ENCODE measurements at regions not wholly inside any gene's neighbourhood (a gene's known extent, or its start where the extent isn't known, plus 50 kb on each side); places are given as distances from the start of the nearest gene placed in this dataset.
"Not testable (repeated sequence)": the region's sequence is repeated elsewhere in the genome, so short reads cannot be mapped to it uniquely, and the experiment has no call there.

- H3K4me1 ChIP-seq (ENCODE audit: control insufficient read depth in 3 of 3, insufficient read depth in 3 of 3, low read length in 3 of 3): peaks cover 0 to 5% (median 4%) of the 10 kb centered on the region in 3 donors
- no peaks in the 10 kb centered on the region for H3K9me3 ChIP-seq (ENCODE audit: control insufficient read depth in 3 of 3, low read length in 3 of 3)
- no peak overlapping the region for H3K4me3 ChIP-seq (ENCODE audit: low read length in 3 of 3)
- no peak overlapping the region for H3K27ac ChIP-seq (ENCODE audit: low read depth, low read length)
- no peak overlapping the region for H3K9ac ChIP-seq (ENCODE audit: low read depth in 1 of 3, low read length in 3 of 3)
- no peaks in the 10 kb centered on the region for H3K36me3 ChIP-seq (ENCODE audit: control insufficient read depth in 3 of 3, insufficient read depth in 3 of 3, low read length in 3 of 3)
- H3K27me3 ChIP-seq (ENCODE audit: control insufficient read depth in 3 of 3, insufficient read depth in 3 of 3, low read length in 3 of 3): no peaks in the 10 kb centered on the region
Observed at GRCh38 chr1:168835176-168835575, 106.2 kb upstream of the DPT start.

- no peak overlapping the region for H3K4me3 ChIP-seq (ENCODE audit: low read length in 3 of 3)
- peaks cover 0 to 5% (median 4%) of the 10 kb centered on the region in 3 donors for H3K4me1 ChIP-seq (ENCODE audit: control insufficient read depth in 3 of 3, insufficient read depth in 3 of 3, low read length in 3 of 3)
- H3K27me3 ChIP-seq (ENCODE audit: control insufficient read depth in 3 of 3, insufficient read depth in 3 of 3, low read length in 3 of 3): no peaks in the 10 kb centered on the region
- H3K9me3 ChIP-seq (ENCODE audit: control insufficient read depth in 3 of 3, low read length in 3 of 3): no peaks in the 10 kb centered on the region
- H3K9ac ChIP-seq (ENCODE audit: low read depth in 1 of 3, low read length in 3 of 3): no peak overlapping the region
- no peaks in the 10 kb centered on the region for H3K36me3 ChIP-seq (ENCODE audit: control insufficient read depth in 3 of 3, insufficient read depth in 3 of 3, low read length in 3 of 3)
- no peak overlapping the region for H3K27ac ChIP-seq (ENCODE audit: low read depth, low read length)
Observed at GRCh38 chr1:168835791-168836190, 106.8 kb upstream of the DPT start.

- Histone ChIP-seq H3K27ac (ENCODE audit: low read depth, low read length) (no peak overlapping the region), H3K4me1 (ENCODE audit: control insufficient read depth in 3 of 3, insufficient read depth in 3 of 3, low read length in 3 of 3) (peaks cover 0 to 5% (median 4%) of the 10 kb centered on the region in 3 donors), H3K9me3 (ENCODE audit: control insufficient read depth in 3 of 3, low read length in 3 of 3) (no peaks in the 10 kb centered on the region), H3K9ac (ENCODE audit: low read depth in 1 of 3, low read length in 3 of 3) (no peak overlapping the region), H3K36me3 (ENCODE audit: control insufficient read depth in 3 of 3, insufficient read depth in 3 of 3, low read length in 3 of 3) (no peaks in the 10 kb centered on the region), H3K4me3 (ENCODE audit: low read length in 3 of 3) (no peak overlapping the region), H3K27me3 (ENCODE audit: control insufficient read depth in 3 of 3, insufficient read depth in 3 of 3, low read length in 3 of 3) (no peaks in the 10 kb centered on the region)
Observed at GRCh38 chr1:168836469-168836868, 107.5 kb upstream of the DPT start.

GRCh38 chr1:168837230-168837629 is 108.2 kb upstream of the DPT start:
- not testable (repeated sequence) for H3K27me3 ChIP-seq (ENCODE audit: control insufficient read depth in 3 of 3, insufficient read depth in 3 of 3, low read length in 3 of 3); H3K4me1 ChIP-seq (ENCODE audit: control insufficient read depth in 3 of 3, insufficient read depth in 3 of 3, low read length in 3 of 3); H3K9ac ChIP-seq (ENCODE audit: low read depth in 1 of 3, low read length in 3 of 3); H3K27ac ChIP-seq (ENCODE audit: low read depth, low read length); H3K4me3 ChIP-seq (ENCODE audit: low read length in 3 of 3); H3K9me3 ChIP-seq (ENCODE audit: control insufficient read depth in 3 of 3, low read length in 3 of 3); H3K36me3 ChIP-seq (ENCODE audit: control insufficient read depth in 3 of 3, insufficient read depth in 3 of 3, low read length in 3 of 3)

GRCh38 chr1:168842306-168842705 is 113.3 kb upstream of the DPT start:
- no peaks in the 10 kb centered on the region for H3K9me3 ChIP-seq (ENCODE audit: control insufficient read depth in 3 of 3, low read length in 3 of 3)
- H3K27ac ChIP-seq (ENCODE audit: low read depth, low read length): no peak overlapping the region
- H3K9ac ChIP-seq (ENCODE audit: low read depth in 1 of 3, low read length in 3 of 3): no peak overlapping the region
- no peaks in the 10 kb centered on the region for H3K4me1 ChIP-seq (ENCODE audit: control insufficient read depth in 3 of 3, insufficient read depth in 3 of 3, low read length in 3 of 3)
- H3K27me3 ChIP-seq (ENCODE audit: control insufficient read depth in 3 of 3, insufficient read depth in 3 of 3, low read length in 3 of 3): no peaks in the 10 kb centered on the region
- no peak overlapping the region for H3K4me3 ChIP-seq (ENCODE audit: low read length in 3 of 3)
- no peaks in the 10 kb centered on the region for H3K36me3 ChIP-seq (ENCODE audit: control insufficient read depth in 3 of 3, insufficient read depth in 3 of 3, low read length in 3 of 3)

- Histone ChIP-seq H3K27me3 (ENCODE audit: control insufficient read depth in 3 of 3, insufficient read depth in 3 of 3, low read length in 3 of 3) (no peaks in the 10 kb centered on the region), H3K9me3 (ENCODE audit: control insufficient read depth in 3 of 3, low read length in 3 of 3) (no peaks in the 10 kb centered on the region), H3K4me3 (ENCODE audit: low read length in 3 of 3) (no peak overlapping the region), H3K36me3 (ENCODE audit: control insufficient read depth in 3 of 3, insufficient read depth in 3 of 3, low read length in 3 of 3) (no peaks in the 10 kb centered on the region), H3K9ac (ENCODE audit: low read depth in 1 of 3, low read length in 3 of 3) (no peak overlapping the region), H3K4me1 (ENCODE audit: control insufficient read depth in 3 of 3, insufficient read depth in 3 of 3, low read length in 3 of 3) (no peaks in the 10 kb centered on the region), H3K27ac (ENCODE audit: low read depth, low read length) (no peak overlapping the region)
Observed at GRCh38 chr1:168842916-168843315, 113.9 kb upstream of the DPT start.

GRCh38 chr1:168843401-168843800 is 114.4 kb upstream of the DPT start:
- Histone ChIP-seq H3K9ac (ENCODE audit: low read depth in 1 of 3, low read length in 3 of 3) (no peak overlapping the region), H3K27me3 (ENCODE audit: control insufficient read depth in 3 of 3, insufficient read depth in 3 of 3, low read length in 3 of 3) (no peaks in the 10 kb centered on the region), H3K9me3 (ENCODE audit: control insufficient read depth in 3 of 3, low read length in 3 of 3) (no peaks in the 10 kb centered on the region), H3K27ac (ENCODE audit: low read depth, low read length) (no peak overlapping the region), H3K4me1 (ENCODE audit: control insufficient read depth in 3 of 3, insufficient read depth in 3 of 3, low read length in 3 of 3) (no peaks in the 10 kb centered on the region), H3K36me3 (ENCODE audit: control insufficient read depth in 3 of 3, insufficient read depth in 3 of 3, low read length in 3 of 3) (no peaks in the 10 kb centered on the region), H3K4me3 (ENCODE audit: low read length in 3 of 3) (no peak overlapping the region)

GRCh38 chr1:168843950-168844349 is 114.9 kb upstream of the DPT start:
- Histone ChIP-seq H3K9me3 (ENCODE audit: control insufficient read depth in 3 of 3, low read length in 3 of 3) (no peaks in the 10 kb centered on the region), H3K4me3 (ENCODE audit: low read length in 3 of 3) (no peak overlapping the region), H3K9ac (ENCODE audit: low read depth in 1 of 3, low read length in 3 of 3) (no peak overlapping the region), H3K27ac (ENCODE audit: low read depth, low read length) (no peak overlapping the region), H3K36me3 (ENCODE audit: control insufficient read depth in 3 of 3, insufficient read depth in 3 of 3, low read length in 3 of 3) (no peaks in the 10 kb centered on the region), H3K27me3 (ENCODE audit: control insufficient read depth in 3 of 3, insufficient read depth in 3 of 3, low read length in 3 of 3) (no peaks in the 10 kb centered on the region), H3K4me1 (ENCODE audit: control insufficient read depth in 3 of 3, insufficient read depth in 3 of 3, low read length in 3 of 3) (no peaks in the 10 kb centered on the region)

- H3K4me3 ChIP-seq (ENCODE audit: low read length in 3 of 3): no peak overlapping the region
- H3K9ac ChIP-seq (ENCODE audit: low read depth in 1 of 3, low read length in 3 of 3): no peak overlapping the region
- no peaks in the 10 kb centered on the region for H3K36me3 ChIP-seq (ENCODE audit: control insufficient read depth in 3 of 3, insufficient read depth in 3 of 3, low read length in 3 of 3)
- H3K27ac ChIP-seq (ENCODE audit: low read depth, low read length): no peak overlapping the region
- H3K4me1 ChIP-seq (ENCODE audit: control insufficient read depth in 3 of 3, insufficient read depth in 3 of 3, low read length in 3 of 3): no peaks in the 10 kb centered on the region
- no peaks in the 10 kb centered on the region for H3K27me3 ChIP-seq (ENCODE audit: control insufficient read depth in 3 of 3, insufficient read depth in 3 of 3, low read length in 3 of 3)
- H3K9me3 ChIP-seq (ENCODE audit: control insufficient read depth in 3 of 3, low read length in 3 of 3): no peaks in the 10 kb centered on the region
Observed at GRCh38 chr1:168845140-168845539, 116.1 kb upstream of the DPT start.

- no peaks in the 10 kb centered on the region for H3K9me3 ChIP-seq (ENCODE audit: control insufficient read depth in 3 of 3, low read length in 3 of 3)
- H3K36me3 ChIP-seq (ENCODE audit: control insufficient read depth in 3 of 3, insufficient read depth in 3 of 3, low read length in 3 of 3): no peaks in the 10 kb centered on the region
- no peak overlapping the region for H3K9ac ChIP-seq (ENCODE audit: low read depth in 1 of 3, low read length in 3 of 3)
- no peaks in the 10 kb centered on the region for H3K27me3 ChIP-seq (ENCODE audit: control insufficient read depth in 3 of 3, insufficient read depth in 3 of 3, low read length in 3 of 3)
- no peak overlapping the region for H3K27ac ChIP-seq (ENCODE audit: low read depth, low read length)
- H3K4me3 ChIP-seq (ENCODE audit: low read length in 3 of 3): no peak overlapping the region
- H3K4me1 ChIP-seq (ENCODE audit: control insufficient read depth in 3 of 3, insufficient read depth in 3 of 3, low read length in 3 of 3): no peaks in the 10 kb centered on the region
Observed at GRCh38 chr1:168848051-168848450, 119.0 kb upstream of the DPT start.

Data from skeletal muscle tissue (tissue), 3 donors.